Kidney epithelial cell (primary cell): ENCODE measurements at regions not wholly inside any gene's neighbourhood (a gene's known extent, or its start where the extent isn't known, plus 50 kb on each side); places are given as distances from the start of the nearest gene placed in this dataset.

Experiments
- DNase-seq: peaks from one replicate; pipeline ENCODE4 v3.0.0-alpha.2; 2010; ENCODE audit warnings: low read depth
- H3K27me3 ChIP-seq: 2 replicates; pipeline ENCODE4 v1.6.0; 2011; ENCODE audit warnings: low read length; ENCODE audit not compliant: control insufficient read depth, insufficient read depth
- H3K36me3 ChIP-seq: 2 replicates; pipeline ENCODE4 v1.5.1; 2011; ENCODE audit warnings: low read length; ENCODE audit not compliant: control insufficient read depth, insufficient read depth
- H3K4me3 ChIP-seq: 2 replicates; pipeline ENCODE4 v1.5.1; 2011; ENCODE audit warnings: low read depth, mild to moderate bottlenecking, control low read depth, low read length
- TF ChIP-seq, protein P1 (sequence below): IDR thresholded peaks from 2 replicates; pipeline ENCODE4 v1.5.1; 2011; ENCODE audit warnings: mild to moderate bottlenecking, moderate library complexity, low read length, control low read depth, inconsistent platforms; ENCODE audit not compliant: insufficient read depth, poor library complexity, severe bottlenecking

DNA sequence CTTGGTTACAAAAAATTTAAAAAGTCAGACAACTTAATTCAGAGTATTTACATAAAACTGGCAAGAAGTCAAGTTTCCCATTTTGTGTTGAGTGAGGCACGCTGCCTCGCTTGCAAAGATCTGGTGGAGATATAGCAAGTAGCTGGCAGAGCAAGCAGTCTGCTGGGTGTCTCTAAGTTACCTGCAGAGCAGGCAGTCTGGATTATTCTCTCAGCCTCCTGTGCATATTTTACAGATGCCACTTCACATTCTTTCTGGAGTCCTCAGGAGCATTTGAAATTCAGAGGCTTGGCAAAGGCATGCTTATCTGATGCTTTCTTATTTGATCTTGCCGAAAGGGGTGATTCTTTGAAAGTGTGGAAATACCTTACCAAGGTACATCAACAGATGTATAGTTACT, 640.4 kb upstream of the ADGRL4 start:
- Histone ChIP-seq H3K36me3 (no peaks in the 10 kb centered on the region), H3K27me3 (no peaks in the 10 kb centered on the region), H3K4me3 (no peak overlapping the region)
- TF ChIP-seq, protein P1, sequence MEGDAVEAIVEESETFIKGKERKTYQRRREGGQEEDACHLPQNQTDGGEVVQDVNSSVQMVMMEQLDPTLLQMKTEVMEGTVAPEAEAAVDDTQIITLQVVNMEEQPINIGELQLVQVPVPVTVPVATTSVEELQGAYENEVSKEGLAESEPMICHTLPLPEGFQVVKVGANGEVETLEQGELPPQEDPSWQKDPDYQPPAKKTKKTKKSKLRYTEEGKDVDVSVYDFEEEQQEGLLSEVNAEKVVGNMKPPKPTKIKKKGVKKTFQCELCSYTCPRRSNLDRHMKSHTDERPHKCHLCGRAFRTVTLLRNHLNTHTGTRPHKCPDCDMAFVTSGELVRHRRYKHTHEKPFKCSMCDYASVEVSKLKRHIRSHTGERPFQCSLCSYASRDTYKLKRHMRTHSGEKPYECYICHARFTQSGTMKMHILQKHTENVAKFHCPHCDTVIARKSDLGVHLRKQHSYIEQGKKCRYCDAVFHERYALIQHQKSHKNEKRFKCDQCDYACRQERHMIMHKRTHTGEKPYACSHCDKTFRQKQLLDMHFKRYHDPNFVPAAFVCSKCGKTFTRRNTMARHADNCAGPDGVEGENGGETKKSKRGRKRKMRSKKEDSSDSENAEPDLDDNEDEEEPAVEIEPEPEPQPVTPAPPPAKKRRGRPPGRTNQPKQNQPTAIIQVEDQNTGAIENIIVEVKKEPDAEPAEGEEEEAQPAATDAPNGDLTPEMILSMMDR = no peak
- no peak for DNase-seq

DNA sequence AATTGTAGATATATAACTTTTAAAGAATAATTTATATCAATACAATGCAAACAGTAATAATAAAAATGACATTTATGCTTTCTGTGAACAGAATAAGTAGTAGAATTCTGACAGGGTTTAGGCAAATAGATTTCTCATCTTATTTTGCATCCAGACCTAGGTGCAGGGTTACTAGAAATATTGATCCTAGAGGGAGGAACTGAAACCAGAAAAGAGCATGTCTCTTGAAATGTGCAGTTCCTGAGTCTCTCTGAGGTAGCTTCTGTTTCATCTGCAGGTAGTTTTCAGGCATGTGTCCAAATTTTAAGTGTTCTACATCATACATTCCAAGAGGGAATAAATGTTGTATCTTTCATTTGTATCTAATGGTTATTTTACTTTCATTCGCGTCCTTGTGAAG, 631.9 kb upstream of the ADGRL4 start:
- Histone ChIP-seq H3K4me3 (no peak overlapping the region), H3K36me3 (no peaks in the 10 kb centered on the region), H3K27me3 (no peaks in the 10 kb centered on the region)
- TF ChIP-seq, protein P1 = no peak
- DNase-seq = no peak

DNA sequence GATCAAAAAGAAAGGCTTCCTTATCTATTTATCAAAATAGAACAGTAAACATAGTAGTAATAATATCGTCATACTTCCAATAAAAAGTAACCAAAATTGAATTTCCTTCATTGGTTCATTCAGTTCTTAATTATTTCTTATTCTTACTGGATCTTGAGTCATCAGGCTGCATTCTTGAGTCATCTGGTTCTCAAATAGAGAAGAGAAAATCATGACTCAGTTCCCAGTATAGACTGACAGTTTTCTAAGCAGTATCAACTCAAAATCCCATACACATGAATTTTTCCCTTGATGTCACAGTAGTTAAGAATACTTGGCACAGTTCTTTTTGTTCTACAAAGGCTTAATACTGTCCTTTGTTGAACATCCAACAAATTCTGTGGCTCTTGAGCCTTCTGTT, 626.9 kb upstream of the ADGRL4 start:
- DNase-seq = peak; percentile 34
- TF ChIP-seq, protein P1 = no peak
- no peaks in the 10 kb centered on the region for H3K27me3 ChIP-seq
- no peaks in the 10 kb centered on the region for H3K36me3 ChIP-seq
- no peak overlapping the region for H3K4me3 ChIP-seq

DNA sequence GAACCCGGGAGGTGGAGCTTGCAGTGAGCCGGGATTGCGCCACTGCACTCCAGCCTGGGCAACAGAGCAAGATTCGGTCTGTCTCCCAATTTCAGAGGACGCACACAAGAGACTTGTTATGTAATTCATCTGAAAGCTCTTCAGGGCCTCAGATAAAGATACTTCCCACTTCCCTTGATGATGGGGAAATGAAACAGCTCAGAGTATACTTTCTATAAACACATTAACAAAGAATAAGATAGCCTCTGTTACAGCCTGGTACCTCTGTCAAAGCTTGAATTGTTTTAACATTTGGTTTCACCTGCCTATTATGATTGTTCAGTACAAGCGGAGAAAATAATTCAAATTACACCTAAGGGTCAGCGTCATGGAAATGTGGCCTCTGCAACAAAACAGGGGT, 622.9 kb upstream of the ADGRL4 start:
- Histone ChIP-seq H3K4me3 (no peak overlapping the region), H3K36me3 (no peaks in the 10 kb centered on the region), H3K27me3 (no peaks in the 10 kb centered on the region)
- DNase-seq = no peak
- TF ChIP-seq, protein P1 = no peak

DNA sequence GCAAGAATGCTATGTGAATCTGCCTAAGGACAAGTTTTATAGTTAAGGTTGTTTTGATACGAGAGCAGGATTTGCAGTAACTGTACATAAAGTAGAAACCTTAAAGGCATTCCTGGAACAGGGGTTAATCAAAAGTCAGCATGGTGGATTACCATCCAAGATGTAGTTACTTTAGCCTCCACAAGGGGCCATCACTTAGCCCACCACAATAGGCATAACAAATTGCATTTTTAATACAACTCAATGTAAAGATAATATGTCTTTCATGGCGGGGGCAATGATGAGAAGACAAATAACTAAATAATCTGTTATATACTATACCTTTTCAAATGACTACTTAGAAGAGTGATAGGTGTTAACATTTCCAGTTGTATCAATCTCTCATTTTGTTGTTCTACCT, 611.2 kb upstream of the ADGRL4 start:
- no peaks in the 10 kb centered on the region for H3K36me3 ChIP-seq
- DNase-seq = no peak
- TF ChIP-seq, protein P1 = peak; percentile 27
- no peak overlapping the region for H3K4me3 ChIP-seq
- no peaks in the 10 kb centered on the region for H3K27me3 ChIP-seq

DNA sequence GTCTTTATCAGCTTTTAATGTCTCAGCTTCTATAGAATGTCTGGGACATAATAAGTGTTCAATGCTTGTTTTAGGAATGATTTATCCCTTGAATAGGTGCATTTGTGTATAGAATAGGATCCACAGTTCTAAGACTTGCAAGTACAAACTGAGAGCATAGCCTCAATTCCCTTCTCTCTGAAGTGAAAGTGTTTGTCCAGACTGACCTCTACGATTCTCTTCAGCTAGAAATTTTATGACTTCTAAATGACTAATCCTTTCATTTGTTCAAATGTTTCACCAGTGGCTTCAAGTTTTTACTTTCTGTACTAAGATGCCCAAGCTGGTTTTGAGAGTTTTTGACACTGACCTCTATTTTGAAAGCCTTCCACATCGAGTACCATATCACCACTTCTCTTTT, 608.2 kb upstream of the ADGRL4 start:
- Histone ChIP-seq H3K4me3 (no peak overlapping the region), H3K27me3 (no peaks in the 10 kb centered on the region), H3K36me3 (no peaks in the 10 kb centered on the region)
- no peak for DNase-seq
- TF ChIP-seq, protein P1 = no peak
